GM13976 (cell line): ENCODE measurements at regions not wholly inside any gene's neighbourhood (a gene's known extent, or its start where the extent isn't known, plus 50 kb on each side); places are given as distances from the start of the nearest gene placed in this dataset.

Experiments
- DNase-seq: peaks from one replicate; pipeline ENCODE4 v3.0.0; 2012; ENCODE audit warnings: low spot score
- in situ Hi-C: fragments of 300-500 bp; cut with MboI; formaldehyde crosslinking; loops from one replicate; pipeline ENCODE4 v1.12.0; 2022; ENCODE audit warnings: low sequenced_read_pairs, mixed read lengths, inconsistent platforms; ENCODE audit not compliant: unreplicated experiment
- TF ChIP-seq, protein P1 (sequence below): IDR thresholded peaks from 2 replicates; pipeline ENCODE4 v1.5.1; 2012; ENCODE audit warnings: borderline replicate concordance, mild to moderate bottlenecking; ENCODE audit not compliant: insufficient read depth; ENCODE audit errors: extremely low read depth, missing control alignments, control extremely low read depth

DNA sequence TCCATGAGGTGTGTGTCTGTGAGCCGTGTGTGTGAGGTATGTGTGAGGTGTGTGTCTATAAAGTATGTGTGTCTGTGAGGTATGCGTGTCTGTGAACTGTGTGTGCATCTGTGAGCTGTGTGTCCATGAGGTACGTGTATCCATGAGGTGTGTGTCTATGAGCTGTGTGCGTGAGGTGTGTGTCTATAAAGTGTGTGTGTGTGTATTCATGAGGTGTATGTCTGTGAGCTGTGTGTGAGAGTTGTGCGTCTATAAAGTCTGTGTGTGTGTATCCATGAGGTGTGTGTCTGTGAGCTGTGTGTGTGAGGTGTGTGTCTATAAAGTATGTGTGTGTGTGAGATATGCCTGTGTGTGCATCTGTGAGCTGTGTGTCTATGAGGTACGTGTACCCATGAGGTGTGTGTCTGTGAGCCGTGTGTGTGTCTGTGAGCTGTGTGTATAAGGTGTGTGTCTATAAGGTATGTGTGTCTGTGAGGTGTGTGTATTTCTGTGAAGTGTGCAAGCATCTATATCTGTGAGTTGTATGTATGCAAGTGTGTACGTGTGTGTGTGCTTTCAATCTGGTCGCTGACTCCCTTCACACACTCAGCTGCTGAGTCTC is 91.9 kb upstream of the FOXP4 start:
- TF ChIP-seq, protein P1, sequence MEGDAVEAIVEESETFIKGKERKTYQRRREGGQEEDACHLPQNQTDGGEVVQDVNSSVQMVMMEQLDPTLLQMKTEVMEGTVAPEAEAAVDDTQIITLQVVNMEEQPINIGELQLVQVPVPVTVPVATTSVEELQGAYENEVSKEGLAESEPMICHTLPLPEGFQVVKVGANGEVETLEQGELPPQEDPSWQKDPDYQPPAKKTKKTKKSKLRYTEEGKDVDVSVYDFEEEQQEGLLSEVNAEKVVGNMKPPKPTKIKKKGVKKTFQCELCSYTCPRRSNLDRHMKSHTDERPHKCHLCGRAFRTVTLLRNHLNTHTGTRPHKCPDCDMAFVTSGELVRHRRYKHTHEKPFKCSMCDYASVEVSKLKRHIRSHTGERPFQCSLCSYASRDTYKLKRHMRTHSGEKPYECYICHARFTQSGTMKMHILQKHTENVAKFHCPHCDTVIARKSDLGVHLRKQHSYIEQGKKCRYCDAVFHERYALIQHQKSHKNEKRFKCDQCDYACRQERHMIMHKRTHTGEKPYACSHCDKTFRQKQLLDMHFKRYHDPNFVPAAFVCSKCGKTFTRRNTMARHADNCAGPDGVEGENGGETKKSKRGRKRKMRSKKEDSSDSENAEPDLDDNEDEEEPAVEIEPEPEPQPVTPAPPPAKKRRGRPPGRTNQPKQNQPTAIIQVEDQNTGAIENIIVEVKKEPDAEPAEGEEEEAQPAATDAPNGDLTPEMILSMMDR: no peak
- in situ Hi-C loops: no loop called here
- no peak for DNase-seq

DNA sequence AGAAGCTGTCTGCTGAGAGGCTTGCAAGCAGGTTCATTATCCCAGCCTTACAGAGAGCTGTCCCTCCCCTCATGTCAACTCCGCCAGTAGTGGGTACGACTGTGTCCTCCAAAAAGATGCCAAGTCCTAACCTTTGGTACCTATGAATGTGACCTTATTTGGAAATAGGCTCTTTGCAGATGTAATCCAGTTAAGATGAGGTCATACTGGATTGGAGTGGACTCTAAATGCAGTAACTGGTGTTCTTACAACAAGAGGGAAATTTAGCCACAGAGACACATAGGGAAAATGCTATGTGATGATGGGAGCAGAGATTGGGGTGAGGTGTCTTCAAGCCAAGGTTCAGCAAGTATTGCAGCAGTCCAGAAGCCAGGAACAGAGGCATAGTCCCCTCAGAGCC is 90.8 kb upstream of the FOXP4 start:
- in situ Hi-C loops: no loop called here
- TF ChIP-seq, protein P1: no peak
- no peak for DNase-seq

DNA sequence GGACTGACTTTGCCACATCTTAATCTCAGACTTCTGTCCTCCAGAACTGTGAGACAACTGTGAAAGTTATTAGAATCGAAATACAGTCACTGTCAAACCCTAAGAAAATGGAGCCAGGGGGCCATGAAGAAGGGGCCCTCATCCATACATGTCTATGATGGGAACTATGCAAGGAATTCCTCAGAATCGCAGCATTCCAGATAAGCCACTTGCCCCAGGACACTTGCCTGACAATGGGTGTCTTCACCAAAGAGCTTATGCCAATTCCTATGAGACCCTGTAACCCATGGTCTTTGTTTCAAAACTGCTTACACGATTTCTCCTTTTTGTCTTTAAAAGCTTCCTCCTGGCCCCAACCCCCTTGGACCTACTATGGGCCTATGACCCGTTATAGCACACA is 90.4 kb upstream of the FOXP4 start:
- DNase-seq: no peak
- in situ Hi-C loops: no loop called here
- TF ChIP-seq, protein P1: no peak

DNA sequence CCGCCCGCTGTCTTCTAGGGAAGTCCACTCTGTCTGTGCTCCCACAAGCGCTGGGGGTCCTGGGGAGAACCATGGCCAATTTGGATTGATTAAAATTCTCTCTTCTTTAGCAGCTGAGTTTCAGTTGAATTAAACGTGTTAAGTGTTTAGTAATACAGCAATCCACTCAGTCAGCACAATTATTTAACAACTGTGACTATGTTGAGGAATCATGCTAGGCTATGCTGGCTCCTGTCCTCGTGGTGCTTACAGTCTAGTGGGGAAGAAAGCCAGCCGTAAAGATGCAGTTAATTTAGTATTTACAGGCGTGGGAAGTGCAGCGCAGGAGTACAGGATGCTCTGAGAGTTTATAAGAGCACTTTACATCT is 88.9 kb upstream of the FOXP4 start:
- no peak for DNase-seq
- TF ChIP-seq, protein P1: no peak
- in situ Hi-C loops: no loop called here

DNA sequence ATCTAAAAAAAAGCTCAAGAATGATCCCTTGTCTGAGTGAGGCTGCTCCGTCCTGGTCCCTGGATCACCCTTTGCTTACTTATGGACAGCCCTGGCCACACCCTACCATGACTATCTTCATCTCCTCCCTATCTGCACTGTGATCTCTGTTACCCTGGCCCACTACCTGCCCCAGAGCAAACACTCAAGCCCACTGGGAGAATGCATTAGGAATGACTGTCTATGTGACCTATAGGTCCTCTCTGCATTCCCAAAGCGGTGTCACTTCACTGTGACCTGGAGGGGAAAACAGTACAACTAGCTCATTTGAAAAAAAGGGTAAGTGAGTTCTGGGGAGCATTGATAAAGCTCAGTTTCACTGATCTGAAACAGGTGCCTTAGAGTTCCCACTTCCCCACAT is 86.4 kb upstream of the FOXP4 start:
- in situ Hi-C loops: loop anchor here (5.0 kb wide), 1 partner anchor 133 kb away; no protein-coding TSS in a partner anchor

DNA sequence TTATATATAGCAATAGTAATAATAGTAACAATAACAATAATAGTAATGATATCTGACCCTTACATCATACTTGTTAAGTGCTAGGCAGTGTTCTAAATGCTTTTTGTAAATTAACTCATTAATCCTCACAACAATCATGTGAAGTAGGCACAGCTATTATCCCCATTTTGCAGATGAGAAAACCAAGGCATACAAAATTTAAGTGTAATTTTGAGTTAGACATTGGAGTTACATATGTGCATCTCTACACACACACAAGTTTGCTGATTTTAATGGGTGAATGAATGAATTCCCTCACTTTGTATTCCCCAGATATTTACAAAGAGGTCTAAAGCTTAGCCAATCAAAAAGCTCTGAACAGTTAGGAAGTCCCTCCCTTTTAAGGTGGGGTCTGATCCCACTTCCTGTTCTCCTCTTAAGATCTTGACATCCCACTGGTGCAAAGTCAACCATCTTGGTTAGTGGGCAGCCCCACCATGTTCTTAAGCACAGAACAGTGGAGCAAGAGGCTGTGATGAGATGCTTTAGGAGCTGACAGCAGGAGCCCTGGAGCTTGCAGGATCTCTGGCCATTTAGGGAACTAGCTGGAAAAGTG is 85.3 kb upstream of the FOXP4 start:
- in situ Hi-C loops: loop anchor here (5.0 kb wide), 1 partner anchor 131 kb away; no protein-coding TSS in a partner anchor
- DNase-seq: no peak
- TF ChIP-seq, protein P1: no peak

More for the DNA sequence above, 86.4 kb upstream of the FOXP4 start:
- DNase-seq: no peak
- TF ChIP-seq, protein P1: no peak
